H9 (cell line): ENCODE measurements at regions not wholly inside any gene's neighbourhood (a gene's known extent, or its start where the extent isn't known, plus 50 kb on each side); places are given as distances from the start of the nearest gene placed in this dataset.

ENCODE experiments used
- DNase-seq: peaks from one replicate; pipeline ENCODE4 v3.0.0-alpha.2; 2017
- H2AFZ ChIP-seq: one replicate; pipeline ENCODE4 v1.6.1; 2013; ENCODE audit warnings: mild to moderate bottlenecking, low read length, control low read depth, moderate library complexity
- H2AK5ac ChIP-seq: 2 replicates; pipeline ENCODE4 v1.6.1; 2013; ENCODE audit warnings: low read length, control low read depth, mixed read lengths; ENCODE audit not compliant: insufficient read length
- H2BK120ac ChIP-seq: one replicate; pipeline ENCODE4 v1.6.1; 2013; ENCODE audit warnings: low read depth, mild to moderate bottlenecking, low read length, control low read depth, inconsistent platforms; ENCODE audit not compliant: poor library complexity, severe bottlenecking
- H2BK12ac ChIP-seq: 2 replicates; pipeline ENCODE4 v1.6.1; 2013; ENCODE audit warnings: low read length, control low read depth, mixed read lengths, low read depth; ENCODE audit not compliant: insufficient read length
- H2BK15ac ChIP-seq: 2 replicates; pipeline ENCODE4 v1.6.1; 2013; ENCODE audit warnings: low read depth, low read length, control low read depth
- H2BK20ac ChIP-seq: one replicate; pipeline ENCODE4 v1.6.1; 2013; ENCODE audit warnings: low read depth, mild to moderate bottlenecking, low read length, control low read depth, inconsistent platforms; ENCODE audit not compliant: poor library complexity, severe bottlenecking
- H2BK5ac ChIP-seq: 2 replicates; pipeline ENCODE4 v1.6.1; 2013; ENCODE audit warnings: low read length, control low read depth, mixed read lengths; ENCODE audit not compliant: insufficient read length
- H3K14ac ChIP-seq: 2 replicates; pipeline ENCODE4 v1.6.1; 2013; ENCODE audit warnings: low read length, control low read depth; ENCODE audit not compliant: insufficient read depth
- H3K18ac ChIP-seq: 2 replicates; pipeline ENCODE4 v1.6.1; 2013; ENCODE audit warnings: low read depth, mild to moderate bottlenecking, mixed read lengths, low read length, control low read depth; ENCODE audit not compliant: insufficient read length
- H3K23ac ChIP-seq: 2 replicates; pipeline ENCODE4 v1.6.1; 2013; ENCODE audit warnings: low read length, control low read depth, mixed read lengths, low read depth; ENCODE audit not compliant: insufficient read length
- H3K23me2 ChIP-seq: 2 replicates; pipeline ENCODE4 v1.6.1; 2013; ENCODE audit warnings: low read depth, mild to moderate bottlenecking, mixed read lengths, low read length, control low read depth; ENCODE audit not compliant: insufficient read length, poor library complexity, severe bottlenecking
- H3K27ac ChIP-seq: 2 replicates; pipeline ENCODE4 v1.5.1; 2013; ENCODE audit warnings: low read length, control low read depth, mixed read lengths, low read depth; ENCODE audit not compliant: insufficient read length
- H3K27me3 ChIP-seq: 2 replicates; pipeline ENCODE4 v1.6.1; 2013; ENCODE audit warnings: low read length, control low read depth, inconsistent platforms; ENCODE audit not compliant: insufficient read depth
- H3K4ac ChIP-seq: 2 replicates; pipeline ENCODE4 v1.6.1; 2013; ENCODE audit warnings: low read depth, mild to moderate bottlenecking, control low read depth, inconsistent platforms, low read length, moderate library complexity
- H3K4me1 ChIP-seq: 2 replicates; pipeline ENCODE4 v1.6.1; 2013; ENCODE audit warnings: low read length, control low read depth, inconsistent platforms; ENCODE audit not compliant: insufficient read depth
- H3K4me2 ChIP-seq: 2 replicates; pipeline ENCODE4 v1.6.1; 2013; ENCODE audit warnings: low read length, control low read depth, mixed read lengths; ENCODE audit not compliant: insufficient read length, insufficient read depth
- H3K56ac ChIP-seq: 2 replicates; pipeline ENCODE4 v1.6.1; 2013; ENCODE audit warnings: low read depth, mild to moderate bottlenecking, mixed read lengths, low read length, control low read depth; ENCODE audit not compliant: insufficient read length
- H3K79me1 ChIP-seq: 2 replicates; pipeline ENCODE4 v1.6.1; 2013; ENCODE audit warnings: low read depth, mild to moderate bottlenecking, moderate library complexity, low read length, control low read depth, inconsistent platforms; ENCODE audit not compliant: insufficient read depth, poor library complexity, severe bottlenecking
- H3K79me2 ChIP-seq: 2 replicates; pipeline ENCODE4 v1.6.1; 2013; ENCODE audit warnings: low read length, control low read depth, inconsistent platforms; ENCODE audit not compliant: insufficient read depth
- H3K9ac ChIP-seq: 2 replicates; pipeline ENCODE4 v1.6.1; 2013; ENCODE audit warnings: low read length, control low read depth, mixed read lengths; ENCODE audit not compliant: insufficient read length; ENCODE audit errors: extremely low read depth
- H3K9me3 ChIP-seq: one replicate; pipeline ENCODE4 v1.6.1; 2013; ENCODE audit warnings: low read depth, low read length, inconsistent platforms; ENCODE audit not compliant: control insufficient read depth
- H3T11ph ChIP-seq: one replicate; pipeline ENCODE4 v1.6.1; 2013; ENCODE audit warnings: mild to moderate bottlenecking, low read length, control low read depth, inconsistent platforms
- H4K20me1 ChIP-seq: one replicate; pipeline ENCODE4 v1.6.1; 2013; ENCODE audit not compliant: control insufficient read depth, insufficient read length, insufficient read depth
- H4K5ac ChIP-seq: 2 replicates; pipeline ENCODE4 v1.6.1; 2013; ENCODE audit warnings: low read depth, mild to moderate bottlenecking, mixed read lengths, low read length, control low read depth; ENCODE audit not compliant: insufficient read length
- H4K8ac ChIP-seq: replicated peaks from 2 replicates; pipeline ENCODE4 v1.6.1; 2013; ENCODE audit warnings: low read length, control low read depth, mixed read lengths, low read depth; ENCODE audit not compliant: insufficient read length
- H4K91ac ChIP-seq: 2 replicates; pipeline ENCODE4 v1.6.1; 2013; ENCODE audit warnings: low read depth, mild to moderate bottlenecking, moderate library complexity, mixed read lengths, low read length, control low read depth; ENCODE audit not compliant: insufficient read length
- H3K27ac Mint-ChIP-seq, 3 experiments: 2 replicates in 2 of 3; 3 replicates in 1 of 3; pipeline ENCODE4 v1.8.0; 2020 to 2021; ENCODE audit warnings: mixed read lengths in 3 of 3, mild to moderate bottlenecking in 1 of 3, moderate library complexity in 1 of 3
- H3K27me3 Mint-ChIP-seq: 2 replicates; pipeline ENCODE4 v1.8.0; 2021; ENCODE audit warnings: low read depth, mild to moderate bottlenecking, moderate library complexity, mixed read lengths
- H3K36me3 Mint-ChIP-seq, 3 experiments: 2 replicates in 2 of 3; 3 replicates in 1 of 3; pipeline ENCODE4 v1.8.0; 2020 to 2021; ENCODE audit warnings: low read depth in 3 of 3, mixed read lengths in 3 of 3; ENCODE audit not compliant: insufficient read depth in 1 of 3
- H3K4me1 Mint-ChIP-seq, 2 experiments: 2 replicates each; pipeline ENCODE4 v1.8.0; 2020; ENCODE audit warnings: mixed read lengths in 2 of 2
- H3K4me3 Mint-ChIP-seq, 2 experiments: 2 replicates in 1 of 2; 3 replicates in 1 of 2; pipeline ENCODE4 v1.8.0; 2020 to 2021; ENCODE audit warnings: mild to moderate bottlenecking in 2 of 2, mixed read lengths in 2 of 2, moderate library complexity in 1 of 2
- H3K9me3 Mint-ChIP-seq, 2 experiments: 2 replicates in 1 of 2; 3 replicates in 1 of 2; pipeline ENCODE4 v1.8.0; 2020; ENCODE audit warnings: mild to moderate bottlenecking in 2 of 2, mixed read lengths in 2 of 2, moderate library complexity in 1 of 2
- CTCF ChIP-seq: fragments of 200-600 bp; sonication (generic); conservative IDR thresholded peaks from 3 replicates; pipeline ENCODE4 v1.8.0; 2021; ENCODE audit warnings: antibody characterized with exemption, mild to moderate bottlenecking
- WGBS: extraction: QIAGEN DNeasy Blood & Tissue Kit; methylation state at CpG from one replicate; pipeline ENCODE4 v1.1.7; 2013; ENCODE audit warnings: missing lambda C conversion rate, low lambda C conversion rate, mixed read lengths; ENCODE audit not compliant: insufficient read length; ENCODE audit errors: extremely low coverage; 5-methylcytosine and 5-hydroxymethylcytosine counted together

GRCh38 chr15:31552482-31553099 lies 226.0 kb downstream of the KLF13 start:
- WGBS, result no CpG with 5 or more reads among the region's 13 CpGs
- H3K9me3 Mint-ChIP-seq, result no peaks in the 10 kb centered on the region
- H4K8ac ChIP-seq, result no peak overlapping the region
- TF ChIP-seq CTCF, result no peak
- H2BK15ac ChIP-seq, result no peak overlapping the region
- peaks cover 6 to 9% of the 10 kb centered on the region in 2 experiments for H3K4me1 Mint-ChIP-seq
- no peak overlapping the region for H2AFZ ChIP-seq
- H3K27me3 Mint-ChIP-seq, result no peaks in the 10 kb centered on the region
- H4K5ac ChIP-seq, result no peak overlapping the region
- no peak overlapping the region for H2BK5ac ChIP-seq
- H3K4me2 ChIP-seq, result no peak overlapping the region
- H3K27ac Mint-ChIP-seq, result peak overlapping the region in 1 of 3 experiments; percentile 28; a peak in 1 of 7 replicates
- H3K79me1 ChIP-seq, result no peaks in the 10 kb centered on the region
- no peaks in the 10 kb centered on the region for H3K36me3 Mint-ChIP-seq
- no peaks in the 10 kb centered on the region for H3K27me3 ChIP-seq
- H3K18ac ChIP-seq, result no peak overlapping the region
- no peak overlapping the region for H3K14ac ChIP-seq
- no peak overlapping the region for H2BK20ac ChIP-seq
- DNase-seq, result no peak
- no peaks in the 10 kb centered on the region for H3K23me2 ChIP-seq
- no peaks in the 10 kb centered on the region for H3K9me3 ChIP-seq
- no peaks in the 10 kb centered on the region for H4K20me1 ChIP-seq
- no peak overlapping the region for H3T11ph ChIP-seq
- H3K79me2 ChIP-seq, result no peaks in the 10 kb centered on the region
- no peak overlapping the region for H2BK12ac ChIP-seq
- no peak overlapping the region for H3K27ac ChIP-seq
- no peak overlapping the region for H3K56ac ChIP-seq
- no peak overlapping the region for H3K9ac ChIP-seq
- no peak overlapping the region for H3K4me3 Mint-ChIP-seq
- H4K91ac ChIP-seq, result no peak overlapping the region
- H3K4me1 ChIP-seq, result no peaks in the 10 kb centered on the region
- no peak overlapping the region for H3K23ac ChIP-seq
- H3K4ac ChIP-seq, result no peak overlapping the region
- H2BK120ac ChIP-seq, result no peak overlapping the region
- no peak overlapping the region for H2AK5ac ChIP-seq
